Muscle of leg (tissue), 3 donors: ENCODE measurements at regions not wholly inside any gene's neighbourhood (a gene's known extent, or its start where the extent isn't known, plus 50 kb on each side); places are given as distances from the start of the nearest gene placed in this dataset.
"Not testable (repeated sequence)": the region's sequence is repeated elsewhere in the genome, so short reads cannot be mapped to it uniquely, and the experiment has no call there.

Experiments
- DNase-seq: peaks from one replicate; pipeline ENCODE4 v3.0.0; 2013
- H3K27ac ChIP-seq: one replicate; pipeline ENCODE4 v1.5.1; 2013; ENCODE audit warnings: mild to moderate bottlenecking, low read length, control low read depth
- H3K27me3 ChIP-seq: one replicate; pipeline ENCODE4 v1.6.1; 2013; ENCODE audit warnings: low read length; ENCODE audit not compliant: control insufficient read depth, insufficient read depth
- H3K36me3 ChIP-seq: one replicate; pipeline ENCODE4 v1.6.1; 2013; ENCODE audit warnings: low read length; ENCODE audit not compliant: control insufficient read depth, insufficient read depth
- H3K4me1 ChIP-seq: one replicate; pipeline ENCODE4 v1.6.1; 2013; ENCODE audit warnings: low read length; ENCODE audit not compliant: control insufficient read depth, insufficient read depth
- H3K4me3 ChIP-seq: one replicate; pipeline ENCODE4 v1.5.1; 2013; ENCODE audit warnings: low read length, control low read depth
- H3K9me3 ChIP-seq: replicated peaks from 2 replicates; pipeline ENCODE4 v1.6.1; 2013; ENCODE audit warnings: low read depth, low read length; ENCODE audit not compliant: control insufficient read depth
- WGBS: methylation state at CpG from one replicate; pipeline ENCODE4 v1.1.5; 2013; ENCODE audit warnings: missing lambda C conversion rate; ENCODE audit not compliant: insufficient coverage; 5-methylcytosine and 5-hydroxymethylcytosine counted together

DNA sequence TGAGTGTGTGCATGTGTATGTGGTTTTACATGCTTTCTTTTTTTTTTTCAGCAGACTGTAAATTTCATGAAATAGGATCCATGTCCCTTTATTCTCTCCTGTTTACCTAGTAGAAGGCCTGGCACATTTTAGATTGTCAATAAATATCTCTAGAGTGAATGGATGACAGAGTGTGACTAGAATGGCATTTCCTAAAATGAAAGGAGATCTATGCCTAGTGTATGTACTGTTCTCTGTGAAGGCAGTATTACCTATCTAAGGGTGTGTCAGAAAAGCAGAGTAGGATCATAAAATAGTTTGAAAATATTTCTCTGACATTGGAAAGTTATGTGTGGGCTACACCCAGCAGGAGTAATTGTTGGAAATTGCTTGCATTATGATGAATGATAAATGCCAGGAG, 1876.0 kb upstream of the C9orf72 start:
- no peak for DNase-seq
- Histone ChIP-seq H3K4me3 (no peak overlapping the region), H3K36me3 (no peaks in the 10 kb centered on the region), H3K4me1 (no peaks in the 10 kb centered on the region), H3K27ac (no peak overlapping the region), H3K9me3 (no peaks in the 10 kb centered on the region), H3K27me3 (no peaks in the 10 kb centered on the region)

GRCh38 chr9:29450343-29450875, 1877.1 kb upstream of the C9orf72 start:
- not testable (repeated sequence) for H3K36me3 ChIP-seq, H3K4me1 ChIP-seq, H3K27ac ChIP-seq, DNase-seq, H3K4me3 ChIP-seq, H3K27me3 ChIP-seq, H3K9me3 ChIP-seq
- 92% methylated on average over 23 of the region's 29 CpGs for WGBS

GRCh38 chr9:29456940-29457339, 1883.7 kb upstream of the C9orf72 start:
- H3K27me3 ChIP-seq, result no peaks in the 10 kb centered on the region
- no peaks in the 10 kb centered on the region for H3K4me1 ChIP-seq
- WGBS, result no CpG with 5 or more reads among the region's 3 CpGs
- H3K27ac ChIP-seq, result no peak overlapping the region
- no peaks in the 10 kb centered on the region for H3K36me3 ChIP-seq
- H3K4me3 ChIP-seq, result no peak overlapping the region
- DNase-seq, result peak; percentile 27
- peaks cover 9% of the 10 kb centered on the region for H3K9me3 ChIP-seq

DNA sequence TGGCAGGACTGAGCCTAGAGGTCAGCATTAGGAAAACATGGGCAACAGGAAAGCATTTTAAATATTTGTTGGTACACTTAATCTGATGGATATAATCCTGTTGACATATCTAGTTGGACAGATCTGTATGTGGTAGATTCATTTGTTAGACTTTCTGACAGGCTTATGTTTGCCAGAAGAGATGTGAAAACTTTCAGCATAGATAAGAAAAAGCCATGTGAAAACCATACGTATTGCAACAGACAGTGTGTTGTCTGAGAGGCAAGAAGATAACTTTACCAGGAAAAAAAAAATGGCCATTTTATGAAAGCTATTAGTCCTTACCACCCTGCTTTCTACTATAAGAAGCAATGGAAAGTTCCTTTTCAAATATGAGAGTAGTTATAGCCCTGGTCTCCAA, 1902.2 kb upstream of the C9orf72 start:
- Histone ChIP-seq H3K9me3 (peaks cover 8% of the 10 kb centered on the region), H3K4me1 (no peaks in the 10 kb centered on the region), H3K27me3 (no peaks in the 10 kb centered on the region), H3K36me3 (no peaks in the 10 kb centered on the region), H3K4me3 (no peak overlapping the region), H3K27ac (no peak overlapping the region)
- WGBS, result no CpG with 5 or more reads among the region's 1 CpG
- DNase-seq, result no peak

DNA sequence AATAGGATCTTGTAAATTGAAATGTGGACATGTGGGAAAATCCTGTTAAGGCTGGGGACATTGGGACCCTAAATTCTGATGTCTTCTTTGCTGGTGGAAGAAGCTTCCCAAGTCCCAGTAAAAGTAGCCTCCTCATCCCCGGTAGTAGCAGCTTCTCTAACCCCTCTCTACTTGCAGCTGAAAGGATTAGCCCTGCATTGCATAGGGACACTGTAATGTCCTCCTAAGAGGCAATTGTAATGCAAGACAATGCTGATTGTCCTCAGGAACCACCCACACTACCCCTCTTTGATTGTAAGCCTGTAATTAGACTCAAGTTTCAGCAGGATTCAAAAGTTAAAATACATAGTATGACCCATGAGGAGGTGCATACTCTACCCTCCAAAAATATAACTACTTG, 1938.4 kb upstream of the C9orf72 start:
- no peak overlapping the region for H3K27ac ChIP-seq
- no peaks in the 10 kb centered on the region for H3K27me3 ChIP-seq
- no peaks in the 10 kb centered on the region for H3K36me3 ChIP-seq
- no peak for DNase-seq
- no peaks in the 10 kb centered on the region for H3K9me3 ChIP-seq
- H3K4me3 ChIP-seq, result no peak overlapping the region
- H3K4me1 ChIP-seq, result no peaks in the 10 kb centered on the region
- WGBS, result no CpG with 5 or more reads among the region's 1 CpG

- Histone ChIP-seq H3K27ac (no peak overlapping the region), H3K36me3 (no peaks in the 10 kb centered on the region), H3K4me1 (no peaks in the 10 kb centered on the region), H3K9me3 (no peaks in the 10 kb centered on the region), H3K27me3 (no peaks in the 10 kb centered on the region), H3K4me3 (no peak overlapping the region)
- WGBS, result 52% methylated on average over 10 of the region's 11 CpGs
- no peak for DNase-seq
Measured at GRCh38 chr9:29514336-29514735, 1941.1 kb upstream of the C9orf72 start.

DNA sequence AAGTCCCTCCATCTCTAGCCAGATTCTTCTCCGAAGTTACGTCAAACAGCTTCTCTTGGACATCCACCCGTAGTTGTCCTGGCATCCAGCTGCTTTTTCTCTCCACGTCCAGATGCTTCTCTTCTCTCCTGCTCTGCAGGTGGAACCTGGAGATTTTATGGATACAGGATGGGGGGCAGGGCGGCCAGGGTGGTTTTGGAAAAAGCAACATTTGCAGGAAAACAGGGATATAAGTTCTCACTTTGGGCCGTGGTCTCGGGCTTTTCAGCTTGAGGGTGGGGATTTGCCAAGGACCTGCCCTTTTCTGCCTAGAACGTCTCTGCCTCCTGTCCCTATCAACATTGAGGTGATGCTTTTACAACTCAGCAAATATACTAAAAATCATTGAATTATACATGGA, 1941.6 kb upstream of the C9orf72 start:
- no peak for DNase-seq
- WGBS, result 40% methylated on average over 1 of the region's 8 CpGs
- Histone ChIP-seq H3K9me3 (no peaks in the 10 kb centered on the region), H3K36me3 (no peaks in the 10 kb centered on the region), H3K27ac (no peak overlapping the region), H3K4me1 (no peaks in the 10 kb centered on the region), H3K27me3 (no peaks in the 10 kb centered on the region), H3K4me3 (no peak overlapping the region)

GRCh38 chr9:29548436-29548835, 1975.2 kb upstream of the C9orf72 start:
- Histone ChIP-seq H3K4me1 (no peaks in the 10 kb centered on the region), H3K9me3 (no peaks in the 10 kb centered on the region), H3K36me3 (no peaks in the 10 kb centered on the region), H3K4me3 (no peak overlapping the region), H3K27me3 (no peaks in the 10 kb centered on the region), H3K27ac (no peak overlapping the region)
- WGBS, result 100% methylated on average over 2 of the region's 3 CpGs
- DNase-seq, result no peak

DNA sequence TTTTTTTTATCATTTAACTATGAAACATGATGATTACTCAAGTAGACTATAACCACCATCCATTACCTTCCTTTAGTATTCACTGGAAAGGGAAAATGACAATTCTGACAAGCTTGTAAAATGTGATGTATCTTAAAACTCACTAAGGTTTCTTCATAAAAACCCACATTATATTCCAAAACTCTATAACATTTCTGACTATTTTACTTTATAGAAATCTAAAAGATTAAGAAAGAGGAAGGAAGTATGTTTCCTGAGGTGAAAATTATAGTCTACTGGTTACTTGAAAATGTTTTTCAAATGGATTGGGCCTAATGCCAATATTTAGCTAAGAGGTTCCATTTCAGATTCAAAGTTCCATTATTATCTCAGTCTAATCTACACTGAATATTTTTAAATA, 1982.2 kb upstream of the C9orf72 start:
- Histone ChIP-seq H3K9me3 (no peaks in the 10 kb centered on the region), H3K4me3 (no peak overlapping the region), H3K36me3 (no peaks in the 10 kb centered on the region), H3K27ac (no peak overlapping the region), H3K27me3 (no peaks in the 10 kb centered on the region), H3K4me1 (no peaks in the 10 kb centered on the region)
- no peak for DNase-seq

- peak; percentile 0 for DNase-seq
- no peak overlapping the region for H3K27ac ChIP-seq
- WGBS, result 50% methylated on average over 2 of the region's 3 CpGs
Measured at GRCh38 chr9:29556317-29556716, 1983.0 kb upstream of the C9orf72 start.

DNA sequence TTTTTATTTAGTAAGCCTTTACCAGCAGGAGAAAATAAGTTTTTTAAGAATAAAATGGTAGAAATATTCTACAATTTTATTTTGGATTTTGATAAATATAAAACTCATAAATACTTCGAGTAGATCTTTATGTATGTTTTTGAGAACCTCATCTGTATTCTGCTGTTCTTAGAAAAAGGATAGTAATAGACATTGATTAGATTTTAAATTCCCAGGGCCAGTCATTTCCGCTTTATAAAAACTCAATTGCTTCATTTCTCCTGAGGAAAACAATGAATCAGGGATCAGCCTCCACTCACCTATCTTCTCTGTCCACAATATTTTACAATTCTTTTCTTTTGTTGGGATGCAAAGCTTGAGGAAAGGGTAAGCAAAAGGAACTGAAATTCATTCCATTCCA, 1983.5 kb upstream of the C9orf72 start:
- DNase-seq, result no peak
- H3K27ac ChIP-seq, result no peak overlapping the region
- WGBS, result no CpG with 5 or more reads among the region's 2 CpGs
- no peaks in the 10 kb centered on the region for H3K4me1 ChIP-seq
- no peaks in the 10 kb centered on the region for H3K36me3 ChIP-seq
- no peaks in the 10 kb centered on the region for H3K9me3 ChIP-seq
- no peaks in the 10 kb centered on the region for H3K27me3 ChIP-seq
- no peak overlapping the region for H3K4me3 ChIP-seq

More at GRCh38 chr9:29556317-29556716, 1983.0 kb upstream of the C9orf72 start:
- Histone ChIP-seq H3K9me3 (no peaks in the 10 kb centered on the region), H3K36me3 (no peaks in the 10 kb centered on the region), H3K4me3 (no peak overlapping the region), H3K4me1 (no peaks in the 10 kb centered on the region), H3K27me3 (no peaks in the 10 kb centered on the region)
